CD4-positive, alpha-beta T cell (primary cell): ENCODE measurements at regions not wholly inside any gene's neighbourhood (a gene's known extent, or its start where the extent isn't known, plus 50 kb on each side); places are given as distances from the start of the nearest gene placed in this dataset.

Experiments
- ATAC-seq: fragments of 200-7000 bp; cut with Tn5 transposase; one replicate; pipeline ENCODE4 v1.10.0; 2022; ENCODE audit warnings: mild to moderate bottlenecking; ENCODE audit not compliant: poor library complexity
- CTCF ChIA-PET: fragments of 350-600 bp; sonication (Branson Sonifier 250); formaldehyde crosslinking; loops from one replicate; lab custom pipeline; 2021; ENCODE audit warnings: antibody characterized with exemption, inconsistent platforms; lab: Charles Lee
- POLR2A ChIA-PET: fragments of 350-600 bp; sonication (Branson Sonifier 250); formaldehyde crosslinking; loops from one replicate; lab custom pipeline; 2021; ENCODE audit warnings: antibody characterized with exemption, inconsistent platforms; lab: Charles Lee
- DNase-seq, 14 experiments: peaks; one replicate each; pipeline ENCODE4 v3.0.0-alpha.2; 2013 to 2020; ENCODE audit warnings: mixed read lengths in 2 of 14
- H3K27ac ChIP-seq, 2 donors: one replicate each; pipeline versions ENCODE4 v1.5.1 to v1.7.0; 2013; ENCODE audit warnings: low read length in 2 of 2, low read depth in 1 of 2, mild to moderate bottlenecking in 1 of 2
- H3K27me3 ChIP-seq, 2 experiments: 1 replicate in 1 of 2; 2 replicates in 1 of 2; pipeline versions ENCODE4 v1.6.1 to v1.7.0; 2013; ENCODE audit warnings: low read length in 2 of 2, control low read depth in 1 of 2, mild to moderate bottlenecking in 1 of 2, moderate library complexity in 1 of 2; ENCODE audit not compliant: insufficient read depth in 2 of 2, control insufficient read depth in 1 of 2
- H3K36me3 ChIP-seq: one replicate; pipeline ENCODE4 v1.6.1; 2013; ENCODE audit warnings: low read length, control low read depth; ENCODE audit not compliant: insufficient read depth
- H3K4me1 ChIP-seq: one replicate; pipeline ENCODE4 v1.6.1; 2013; ENCODE audit warnings: low read length, control low read depth; ENCODE audit not compliant: insufficient read depth
- H3K4me3 ChIP-seq: one replicate; pipeline ENCODE4 v1.5.1; 2013; ENCODE audit warnings: mild to moderate bottlenecking, low read length, moderate library complexity
- H3K9me3 ChIP-seq, 2 experiments: 1 replicate in 1 of 2; 2 replicates in 1 of 2; pipeline versions ENCODE4 v1.6.1 to v1.7.0; 2013; ENCODE audit warnings: low read length in 2 of 2, mild to moderate bottlenecking in 2 of 2, control low read depth in 1 of 2, moderate library complexity in 1 of 2; ENCODE audit not compliant: control insufficient read depth in 1 of 2, insufficient read depth in 1 of 2
- H3K27ac Mint-ChIP-seq: one replicate; pipeline ENCODE4 v1.8.0; 2020; ENCODE audit warnings: mixed read lengths
- H3K27me3 Mint-ChIP-seq: one replicate; pipeline ENCODE4 v1.8.0; 2021; ENCODE audit warnings: mixed read lengths
- H3K36me3 Mint-ChIP-seq: one replicate; pipeline ENCODE4 v1.8.0; 2021; ENCODE audit warnings: low read depth, mixed read lengths
- H3K4me1 Mint-ChIP-seq: one replicate; pipeline ENCODE4 v1.8.0; 2021; ENCODE audit warnings: low read depth, mixed read lengths
- H3K4me3 Mint-ChIP-seq: one replicate; pipeline ENCODE4 v1.8.0; 2020; ENCODE audit warnings: mild to moderate bottlenecking, mixed read lengths
- H3K9me3 Mint-ChIP-seq: one replicate; pipeline ENCODE4 v1.8.0; 2020; ENCODE audit warnings: mixed read lengths
- intact Hi-C, 2 experiments: fragments of 100-400 bp; cut with DNase I in 1 of 2; cut with micrococcal nuclease in 1 of 2; formaldehyde crosslinking; loops; one replicate each; pipeline versions ENCODE4 v1.15.1 to v1.9.0; 2023 to 2025; cut with DNase I, micrococcal nuclease
- TF ChIP-seq, protein P1 (sequence below): fragments of 200-600 bp; IDR thresholded peaks from one replicate; pipeline ENCODE4 v1.8.0; 2022; ENCODE audit warnings: antibody characterized with exemption, mild to moderate bottlenecking

DNA sequence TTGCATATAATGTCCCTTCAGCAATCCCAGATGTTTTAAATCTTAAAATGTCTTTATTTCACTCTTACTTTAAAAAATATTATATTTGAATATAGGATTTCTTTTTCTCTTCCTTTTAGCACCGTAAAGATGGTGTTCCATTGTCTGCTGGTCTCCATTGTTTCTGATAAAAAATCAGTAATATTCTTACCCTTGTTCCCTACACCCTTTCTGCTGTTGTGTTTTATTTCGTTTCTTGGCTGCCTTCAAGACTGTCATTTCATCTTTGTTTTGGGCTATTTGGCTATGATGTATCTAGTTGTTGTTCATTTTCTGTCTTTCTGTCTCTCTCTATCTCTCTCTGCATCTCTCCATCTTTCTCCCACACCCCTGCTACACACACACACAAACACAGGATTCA, 197.9 kb downstream of the IRX2 start:
- Histone ChIP-seq H3K4me1 (no peaks in the 10 kb centered on the region), H3K36me3 (no peaks in the 10 kb centered on the region), H3K27me3 (no peaks in the 10 kb centered on the region), H3K4me3 (no peak overlapping the region), H3K9me3 (peaks cover 0 to 29% of the 10 kb centered on the region in 2 experiments), H3K27ac (no peak overlapping the region)
- H3K4me1 Mint-ChIP-seq = no peaks in the 10 kb centered on the region
- ATAC-seq (no peak), DNase-seq (no peak)
- H3K4me3 Mint-ChIP-seq = no peak overlapping the region
- H3K27ac Mint-ChIP-seq = no peak overlapping the region
- no peaks in the 10 kb centered on the region for H3K36me3 Mint-ChIP-seq
- POLR2A ChIA-PET = no interaction called here
- intact Hi-C loops = no loop called here
- H3K9me3 Mint-ChIP-seq = peaks cover 9% of the 10 kb centered on the region
- CTCF ChIA-PET = no interaction called here
- TF ChIP-seq, protein P1, sequence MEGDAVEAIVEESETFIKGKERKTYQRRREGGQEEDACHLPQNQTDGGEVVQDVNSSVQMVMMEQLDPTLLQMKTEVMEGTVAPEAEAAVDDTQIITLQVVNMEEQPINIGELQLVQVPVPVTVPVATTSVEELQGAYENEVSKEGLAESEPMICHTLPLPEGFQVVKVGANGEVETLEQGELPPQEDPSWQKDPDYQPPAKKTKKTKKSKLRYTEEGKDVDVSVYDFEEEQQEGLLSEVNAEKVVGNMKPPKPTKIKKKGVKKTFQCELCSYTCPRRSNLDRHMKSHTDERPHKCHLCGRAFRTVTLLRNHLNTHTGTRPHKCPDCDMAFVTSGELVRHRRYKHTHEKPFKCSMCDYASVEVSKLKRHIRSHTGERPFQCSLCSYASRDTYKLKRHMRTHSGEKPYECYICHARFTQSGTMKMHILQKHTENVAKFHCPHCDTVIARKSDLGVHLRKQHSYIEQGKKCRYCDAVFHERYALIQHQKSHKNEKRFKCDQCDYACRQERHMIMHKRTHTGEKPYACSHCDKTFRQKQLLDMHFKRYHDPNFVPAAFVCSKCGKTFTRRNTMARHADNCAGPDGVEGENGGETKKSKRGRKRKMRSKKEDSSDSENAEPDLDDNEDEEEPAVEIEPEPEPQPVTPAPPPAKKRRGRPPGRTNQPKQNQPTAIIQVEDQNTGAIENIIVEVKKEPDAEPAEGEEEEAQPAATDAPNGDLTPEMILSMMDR = no peak
- H3K27me3 Mint-ChIP-seq = no peaks in the 10 kb centered on the region

DNA sequence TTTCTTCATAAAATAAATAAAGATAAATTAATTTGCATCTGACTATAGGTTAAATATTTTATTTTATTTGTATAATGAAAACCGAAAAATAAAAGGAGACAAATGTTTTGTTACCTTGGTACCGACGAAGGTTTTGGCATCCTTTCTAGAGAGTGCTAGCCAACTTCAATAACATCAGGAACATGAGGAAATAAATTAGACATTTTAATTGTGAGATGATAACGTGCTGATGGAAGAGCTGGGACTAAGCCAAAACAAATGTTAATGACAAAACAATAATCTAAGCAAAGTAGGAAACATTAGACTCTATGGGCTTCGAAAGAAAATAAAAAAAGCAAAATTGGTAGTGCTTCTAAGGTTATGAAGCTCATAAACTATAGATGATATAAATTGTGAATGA, 201.0 kb downstream of the IRX2 start:
- H3K4me1 Mint-ChIP-seq = no peaks in the 10 kb centered on the region
- H3K4me3 Mint-ChIP-seq = no peak overlapping the region
- no peaks in the 10 kb centered on the region for H3K27me3 ChIP-seq
- H3K36me3 ChIP-seq = no peaks in the 10 kb centered on the region
- DNase-seq (no peak), ATAC-seq (no peak)
- H3K27ac Mint-ChIP-seq = no peak overlapping the region
- H3K36me3 Mint-ChIP-seq = no peaks in the 10 kb centered on the region
- peaks cover 0 to 22% of the 10 kb centered on the region in 2 experiments for H3K9me3 ChIP-seq
- no peaks in the 10 kb centered on the region for H3K27me3 Mint-ChIP-seq
- H3K27ac ChIP-seq = no peak overlapping the region
- no peaks in the 10 kb centered on the region for H3K4me1 ChIP-seq
- H3K4me3 ChIP-seq = no peak overlapping the region
- ChIA-PET POLR2A (no interaction called here), CTCF (no interaction called here)
- intact Hi-C loops = no loop called here
- TF ChIP-seq, protein P1 = no peak
- peaks cover 14% of the 10 kb centered on the region for H3K9me3 Mint-ChIP-seq

DNA sequence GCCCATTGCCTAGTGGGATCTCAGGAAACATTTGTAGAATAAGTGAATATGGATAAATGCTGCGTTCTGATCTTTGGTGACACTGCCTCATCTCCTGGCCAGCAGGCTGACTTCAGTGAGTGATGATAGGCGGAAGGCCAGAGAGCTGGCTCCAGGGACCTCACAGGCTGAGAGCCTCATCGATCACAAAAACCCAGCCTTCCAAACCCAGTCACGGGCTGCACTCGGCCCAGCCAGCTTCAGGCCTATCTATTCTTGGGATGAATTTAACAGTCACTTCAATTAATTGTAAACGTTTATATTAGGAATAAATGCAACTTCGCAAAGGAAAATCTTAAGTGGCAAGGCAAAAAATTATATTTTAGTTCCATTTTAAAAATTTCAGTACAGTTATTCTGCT, 201.6 kb downstream of the IRX2 start:
- DNase-seq (no peak), ATAC-seq (no peak)
- Mint-ChIP-seq H3K4me1 (no peaks in the 10 kb centered on the region), H3K4me3 (no peak overlapping the region), H3K27me3 (no peaks in the 10 kb centered on the region), H3K36me3 (no peaks in the 10 kb centered on the region), H3K27ac (no peak overlapping the region), H3K9me3 (peaks cover 14% of the 10 kb centered on the region)
- H3K4me1 ChIP-seq = no peaks in the 10 kb centered on the region
- TF ChIP-seq, protein P1 = no peak
- ChIA-PET CTCF (no interaction called here), POLR2A (no interaction called here)
- no peak overlapping the region for H3K27ac ChIP-seq
- H3K27me3 ChIP-seq = no peaks in the 10 kb centered on the region
- no peak overlapping the region for H3K4me3 ChIP-seq
- H3K36me3 ChIP-seq = no peaks in the 10 kb centered on the region
- intact Hi-C loops = no loop called here
- H3K9me3 ChIP-seq = peaks cover 0 to 25% of the 10 kb centered on the region in 2 experiments
